Smooth muscle cell (in vitro differentiated cells): ENCODE measurements at regions not wholly inside any gene's neighbourhood (a gene's known extent, or its start where the extent isn't known, plus 50 kb on each side); places are given as distances from the start of the nearest gene placed in this dataset.
"Not testable (repeated sequence)": the region's sequence is repeated elsewhere in the genome, so short reads cannot be mapped to it uniquely, and the experiment has no call there.

Source experiments
- DNase-seq: peaks from one replicate; lab custom pipeline; 2025; ENCODE audit not compliant: unreplicated experiment; lab: John Stamatoyannopoulos, UW
- H2AFZ ChIP-seq: fragments of 200-600 bp; sonication (generic); 2 replicates; pipeline ENCODE4 v1.6.0; 2016; ENCODE audit warnings: antibody characterized with exemption, low read depth, mild to moderate bottlenecking
- H3F3A ChIP-seq: fragments of 200-600 bp; sonication (generic); 2 replicates; pipeline ENCODE4 v1.6.0; 2017; ENCODE audit warnings: antibody characterized with exemption, low read depth
- H3K27ac ChIP-seq: fragments of 200-600 bp; sonication (generic); 2 replicates; pipeline ENCODE4 v1.5.1; 2016; ENCODE audit warnings: low read depth, mild to moderate bottlenecking
- H3K27me3 ChIP-seq: fragments of 200-600 bp; sonication (generic); 2 replicates; pipeline ENCODE4 v1.6.1; 2016; ENCODE audit warnings: low read depth, mild to moderate bottlenecking
- H3K36me3 ChIP-seq: fragments of 200-600 bp; sonication (generic); 2 replicates; pipeline ENCODE4 v1.5.1; 2016; ENCODE audit warnings: low read depth
- H3K4me1 ChIP-seq: fragments of 200-600 bp; sonication (generic); 2 replicates; pipeline ENCODE4 v1.5.1; 2016; ENCODE audit warnings: low read depth
- H3K4me2 ChIP-seq: fragments of 200-600 bp; sonication (generic); 2 replicates; pipeline ENCODE4 v1.6.0; 2016; ENCODE audit warnings: mild to moderate bottlenecking
- H3K4me3 ChIP-seq: fragments of 200-600 bp; sonication (generic); 2 replicates; pipeline ENCODE4 v1.5.1; 2016; ENCODE audit warnings: mild to moderate bottlenecking
- H3K79me2 ChIP-seq: fragments of 200-600 bp; sonication (generic); 2 replicates; pipeline ENCODE4 v1.6.0; 2016; ENCODE audit warnings: low read depth, mild to moderate bottlenecking
- H3K9ac ChIP-seq: fragments of 200-600 bp; sonication (generic); 2 replicates; pipeline ENCODE4 v1.6.0; 2016; ENCODE audit warnings: low read depth
- H3K9me3 ChIP-seq: fragments of 200-600 bp; sonication (generic); replicated peaks from 2 replicates; pipeline ENCODE4 v1.5.1; 2016; ENCODE audit warnings: low read depth
- H4K20me1 ChIP-seq: fragments of 200-600 bp; sonication (generic); 2 replicates; pipeline ENCODE4 v1.6.0; 2016; ENCODE audit warnings: low read depth
- WGBS: methylation state at CpG from one replicate; pipeline ENCODE4 v1.1.7; 2016; ENCODE audit warnings: low lambda C conversion rate; 5-methylcytosine and 5-hydroxymethylcytosine counted together
- TF ChIP-seq, protein P1 (sequence below): fragments of 200-600 bp; sonication (generic); IDR thresholded peaks from 2 replicates; pipeline ENCODE4 v1.5.1; 2017; ENCODE audit warnings: borderline replicate concordance, mild to moderate bottlenecking, antibody characterized with exemption; ENCODE audit not compliant: insufficient read depth, poor library complexity, severe bottlenecking

DNA sequence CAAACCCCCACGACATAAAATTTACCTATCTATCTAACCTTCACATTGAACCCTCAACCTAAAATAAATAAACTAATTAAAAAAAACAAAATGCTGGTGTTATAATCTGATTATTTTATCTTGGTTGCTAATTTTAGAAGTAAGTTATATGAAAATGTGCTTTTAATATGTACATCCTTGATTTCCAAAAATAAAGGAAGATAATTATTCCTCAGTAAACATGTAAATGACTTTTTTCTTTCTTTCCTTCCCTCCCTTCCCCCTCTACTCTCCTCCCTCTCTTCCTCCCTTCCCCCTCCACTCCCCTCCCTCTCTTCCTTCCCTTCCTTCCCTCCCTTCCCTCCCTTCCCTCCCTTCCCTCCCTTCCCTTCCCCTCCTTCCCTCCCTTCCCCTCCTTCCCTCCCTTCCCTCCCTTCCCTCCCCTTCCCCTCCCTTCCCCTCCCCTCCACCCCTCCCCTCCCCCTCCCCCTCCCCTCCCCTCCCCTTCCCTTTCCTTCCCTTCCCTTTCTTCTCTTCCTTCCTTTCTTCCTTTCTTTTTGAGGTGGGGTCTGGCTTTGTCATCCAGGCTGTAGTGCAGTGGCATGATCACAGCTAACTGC lies 180.0 kb upstream of the GIMD1 start:
- no peak overlapping the region for H2AFZ ChIP-seq
- no peak overlapping the region for H3K4me2 ChIP-seq
- TF ChIP-seq, protein P1, sequence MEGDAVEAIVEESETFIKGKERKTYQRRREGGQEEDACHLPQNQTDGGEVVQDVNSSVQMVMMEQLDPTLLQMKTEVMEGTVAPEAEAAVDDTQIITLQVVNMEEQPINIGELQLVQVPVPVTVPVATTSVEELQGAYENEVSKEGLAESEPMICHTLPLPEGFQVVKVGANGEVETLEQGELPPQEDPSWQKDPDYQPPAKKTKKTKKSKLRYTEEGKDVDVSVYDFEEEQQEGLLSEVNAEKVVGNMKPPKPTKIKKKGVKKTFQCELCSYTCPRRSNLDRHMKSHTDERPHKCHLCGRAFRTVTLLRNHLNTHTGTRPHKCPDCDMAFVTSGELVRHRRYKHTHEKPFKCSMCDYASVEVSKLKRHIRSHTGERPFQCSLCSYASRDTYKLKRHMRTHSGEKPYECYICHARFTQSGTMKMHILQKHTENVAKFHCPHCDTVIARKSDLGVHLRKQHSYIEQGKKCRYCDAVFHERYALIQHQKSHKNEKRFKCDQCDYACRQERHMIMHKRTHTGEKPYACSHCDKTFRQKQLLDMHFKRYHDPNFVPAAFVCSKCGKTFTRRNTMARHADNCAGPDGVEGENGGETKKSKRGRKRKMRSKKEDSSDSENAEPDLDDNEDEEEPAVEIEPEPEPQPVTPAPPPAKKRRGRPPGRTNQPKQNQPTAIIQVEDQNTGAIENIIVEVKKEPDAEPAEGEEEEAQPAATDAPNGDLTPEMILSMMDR: no peak
- H3K27me3 ChIP-seq: no peaks in the 10 kb centered on the region
- H3K4me1 ChIP-seq: no peaks in the 10 kb centered on the region
- WGBS: 91% methylated on average over 1 of the region's 1 CpG
- no peak overlapping the region for H3K27ac ChIP-seq
- H4K20me1 ChIP-seq: no peaks in the 10 kb centered on the region
- no peaks in the 10 kb centered on the region for H3F3A ChIP-seq
- H3K9ac ChIP-seq: no peak overlapping the region
- H3K9me3 ChIP-seq: no peaks in the 10 kb centered on the region
- no peaks in the 10 kb centered on the region for H3K36me3 ChIP-seq
- DNase-seq: no peak
- H3K79me2 ChIP-seq: no peaks in the 10 kb centered on the region
- H3K4me3 ChIP-seq: no peak overlapping the region

DNA sequence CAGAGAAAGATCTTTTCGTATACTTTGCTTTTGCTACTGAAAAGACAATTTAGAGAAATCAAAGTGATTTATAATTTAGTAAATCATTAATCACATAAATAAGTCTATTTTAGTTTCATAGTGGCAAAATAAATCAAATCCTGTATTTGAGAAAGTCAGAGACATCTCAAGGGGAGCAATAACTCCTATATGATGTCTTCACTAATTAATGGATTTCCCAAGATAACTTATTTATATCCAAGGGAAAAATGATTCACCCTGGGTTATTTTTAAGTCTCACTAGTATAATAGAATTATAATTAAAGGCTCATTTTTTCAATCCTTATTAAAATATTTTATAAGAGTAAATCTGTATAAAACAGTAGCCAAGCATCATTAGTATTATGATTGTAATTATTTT lies 177.8 kb upstream of the GIMD1 start:
- 93% methylated on average over 1 of the region's 1 CpG for WGBS
- TF ChIP-seq, protein P1: no peak
- Histone ChIP-seq H4K20me1 (no peaks in the 10 kb centered on the region), H3K9ac (no peak overlapping the region), H3K27ac (no peak overlapping the region), H3K79me2 (no peaks in the 10 kb centered on the region), H3F3A (peaks cover 1% of the 10 kb centered on the region), H3K36me3 (no peaks in the 10 kb centered on the region), H3K27me3 (no peaks in the 10 kb centered on the region), H3K4me2 (no peak overlapping the region), H3K9me3 (no peaks in the 10 kb centered on the region), H3K4me1 (no peaks in the 10 kb centered on the region), H2AFZ (no peak overlapping the region), H3K4me3 (no peak overlapping the region)
- no peak for DNase-seq

- H3K4me2 ChIP-seq, H3K4me1 ChIP-seq, H2AFZ ChIP-seq, H4K20me1 ChIP-seq, H3K27me3 ChIP-seq, H3K9ac ChIP-seq, DNase-seq, H3K4me3 ChIP-seq, H3K79me2 ChIP-seq, H3K36me3 ChIP-seq, H3F3A ChIP-seq, H3K27ac ChIP-seq, H3K9me3 ChIP-seq: not testable (repeated sequence)
- 40% methylated on average over 1 of the region's 1 CpG for WGBS
These were observed 174.0 kb upstream of the GIMD1 start for GRCh38 chr4:106542609-106543008.

DNA sequence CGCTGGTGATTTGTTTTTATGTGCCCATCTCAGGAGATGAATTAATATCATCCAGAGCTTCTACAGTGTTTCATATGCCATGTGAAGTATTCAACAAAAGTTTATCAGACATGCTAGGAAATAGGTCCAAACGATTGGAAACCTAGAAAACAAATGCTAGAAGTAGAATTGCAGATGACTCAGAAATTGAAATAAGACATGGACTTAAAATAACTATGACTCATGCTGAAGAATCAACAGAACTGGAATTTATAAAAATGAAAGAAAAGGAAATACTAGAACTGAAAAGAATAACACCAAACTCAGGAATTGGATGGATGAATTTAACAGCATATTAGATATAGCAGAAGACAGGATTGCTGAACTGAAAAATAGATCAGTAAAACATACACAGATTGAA lies 172.7 kb upstream of the GIMD1 start:
- WGBS: 53% methylated on average over 2 of the region's 2 CpGs
- Histone ChIP-seq H3K9me3 (no peaks in the 10 kb centered on the region), H3K36me3 (no peaks in the 10 kb centered on the region), H3F3A (peaks cover 5% of the 10 kb centered on the region), H2AFZ (no peak overlapping the region), H3K4me1 (no peaks in the 10 kb centered on the region), H3K79me2 (no peaks in the 10 kb centered on the region), H3K4me2 (peak overlapping the region; percentile 57), H4K20me1 (no peaks in the 10 kb centered on the region), H3K4me3 (no peak overlapping the region), H3K9ac (no peak overlapping the region), H3K27ac (peak overlapping the region; percentile 49), H3K27me3 (no peaks in the 10 kb centered on the region)
- TF ChIP-seq, protein P1: no peak
- DNase-seq: no peak
